Lower lobe of right lung (tissue), 2 donors: ENCODE measurements at regions not wholly inside any gene's neighbourhood (a gene's known extent, or its start where the extent isn't known, plus 50 kb on each side); places are given as distances from the start of the nearest gene placed in this dataset.

Source experiments
- ATAC-seq, 2 donors: fragments of 200-7000 bp; cut with Tn5 transposase; one replicate each; pipeline ENCODE4 v1.9.1; 2020 to 2022; ENCODE audit warnings: mild to moderate bottlenecking in 2 of 2, moderate library complexity in 2 of 2
- DNase-seq: peaks from one replicate; pipeline ENCODE4 v3.0.0-alpha.2; 2020
- H3K27ac ChIP-seq: fragments of 200-600 bp; one replicate; pipeline ENCODE4 v1.8.0; 2022
- H3K27me3 ChIP-seq: fragments of 200-600 bp; one replicate; pipeline ENCODE4 v1.8.0; 2022; ENCODE audit warnings: low read depth
- H3K36me3 ChIP-seq: fragments of 200-600 bp; one replicate; pipeline ENCODE4 v1.8.0; 2022; ENCODE audit warnings: mild to moderate bottlenecking
- H3K4me1 ChIP-seq: fragments of 200-600 bp; one replicate; pipeline ENCODE4 v1.8.0; 2022
- H3K4me3 ChIP-seq: fragments of 200-600 bp; one replicate; pipeline ENCODE4 v1.8.0; 2022; ENCODE audit warnings: mild to moderate bottlenecking
- H3K9me3 ChIP-seq: fragments of 200-600 bp; one replicate; pipeline ENCODE4 v1.8.0; 2022
- CTCF ChIP-seq: fragments of 200-600 bp; IDR thresholded peaks from one replicate; pipeline ENCODE4 v1.8.0; 2022; ENCODE audit warnings: antibody characterized with exemption, mild to moderate bottlenecking
- intact Hi-C: fragments of 100-400 bp; cut with DNase I; formaldehyde crosslinking; loops from one replicate; pipeline ENCODE4 v1.11.0; 2022
- donor health status: DM: no; HTN: yes; CAD: no; lungs with severe emphysema.

- Histone ChIP-seq H3K9me3 (no peaks in the 10 kb centered on the region), H3K27me3 (no peaks in the 10 kb centered on the region), H3K36me3 (no peaks in the 10 kb centered on the region), H3K4me3 (no peak overlapping the region), H3K4me1 (no peaks in the 10 kb centered on the region), H3K27ac (no peak overlapping the region)
- no peak for TF ChIP-seq CTCF
- no peak for DNase-seq
- intact Hi-C loops = no loop called here
- no peak for ATAC-seq
Measured at GRCh38 chr17:15161395-15161794, 103.7 kb downstream of the PMP22 start.

GRCh38 chr17:15157051-15157450, 108.1 kb downstream of the PMP22 start:
- intact Hi-C loops = no loop called here
- no peak overlapping the region for H3K27ac ChIP-seq
- no peak for DNase-seq
- no peaks in the 10 kb centered on the region for H3K9me3 ChIP-seq
- H3K27me3 ChIP-seq = no peaks in the 10 kb centered on the region
- H3K36me3 ChIP-seq = no peaks in the 10 kb centered on the region
- no peak overlapping the region for H3K4me3 ChIP-seq
- no peak for ATAC-seq
- no peaks in the 10 kb centered on the region for H3K4me1 ChIP-seq
- no peak for TF ChIP-seq CTCF

- ATAC-seq = no peak
- intact Hi-C loops = no loop called here
- no peak for TF ChIP-seq CTCF
- no peak for DNase-seq
- H3K27ac ChIP-seq = no peak overlapping the region
- no peaks in the 10 kb centered on the region for H3K9me3 ChIP-seq
- H3K4me3 ChIP-seq = no peak overlapping the region
- no peaks in the 10 kb centered on the region for H3K36me3 ChIP-seq
- H3K4me1 ChIP-seq = no peaks in the 10 kb centered on the region
- no peaks in the 10 kb centered on the region for H3K27me3 ChIP-seq
Measured at GRCh38 chr17:15154618-15155017, 110.5 kb downstream of the PMP22 start.

- DNase-seq (no peak), ATAC-seq (no peak)
- Histone ChIP-seq H3K9me3 (no peaks in the 10 kb centered on the region), H3K4me3 (no peak overlapping the region), H3K4me1 (no peaks in the 10 kb centered on the region), H3K36me3 (no peaks in the 10 kb centered on the region), H3K27me3 (peaks cover 3% of the 10 kb centered on the region), H3K27ac (no peak overlapping the region)
- intact Hi-C loops = no loop called here
- TF ChIP-seq CTCF = no peak
Measured at GRCh38 chr17:15145621-15146020, 119.5 kb downstream of the PMP22 start.

GRCh38 chr17:15143524-15143923, 121.6 kb downstream of the PMP22 start:
- Histone ChIP-seq H3K27me3 (peaks cover 3% of the 10 kb centered on the region), H3K9me3 (no peaks in the 10 kb centered on the region), H3K27ac (no peak overlapping the region), H3K4me3 (no peak overlapping the region), H3K36me3 (no peaks in the 10 kb centered on the region), H3K4me1 (no peaks in the 10 kb centered on the region)
- ATAC-seq (no peak), DNase-seq (no peak)
- no peak for TF ChIP-seq CTCF
- intact Hi-C loops = no loop called here

GRCh38 chr17:15134363-15134762, 130.8 kb downstream of the PMP22 start:
- no peak overlapping the region for H3K27ac ChIP-seq
- intact Hi-C loops = no loop called here
- no peaks in the 10 kb centered on the region for H3K4me1 ChIP-seq
- TF ChIP-seq CTCF = no peak
- no peak for DNase-seq
- no peaks in the 10 kb centered on the region for H3K27me3 ChIP-seq
- no peak overlapping the region for H3K4me3 ChIP-seq
- no peaks in the 10 kb centered on the region for H3K36me3 ChIP-seq
- no peak for ATAC-seq
- H3K9me3 ChIP-seq = no peaks in the 10 kb centered on the region
